Spleen (tissue), 11 donors: ENCODE measurements at regions not wholly inside any gene's neighbourhood (a gene's known extent, or its start where the extent isn't known, plus 50 kb on each side); places are given as distances from the start of the nearest gene placed in this dataset.
"Not testable (repeated sequence)": the region's sequence is repeated elsewhere in the genome, so short reads cannot be mapped to it uniquely, and the experiment has no call there.

ENCODE experiments used
- DNase-seq: peaks from one replicate; pipeline ENCODE4 v3.0.0-alpha.2; 2020
- H3K27ac ChIP-seq, 8 donors: fragments of 200-600 bp; sonication (generic) in 7 of 8; 1 replicate in 4 of 8; 2 replicates in 4 of 8; pipeline versions ENCODE4 v1.5.0 to v1.8.0; 2016 to 2021; ENCODE audit warnings: inconsistent platforms in 4 of 8, mild to moderate bottlenecking in 4 of 8, moderate library complexity in 1 of 8
- H3K27me3 ChIP-seq, 7 donors: fragments of 200-600 bp; sonication (generic) in 6 of 7; replicated peaks in 1 of 7; 1 replicate in 4 of 7; 2 replicates in 3 of 7; pipeline versions ENCODE4 v1.5.0 to v1.8.0; 2016 to 2021; ENCODE audit warnings: inconsistent platforms in 3 of 7, mild to moderate bottlenecking in 1 of 7
- H3K36me3 ChIP-seq, 6 donors: fragments of 200-600 bp; sonication (generic) in 5 of 6; 1 replicate in 4 of 6; 2 replicates in 2 of 6; pipeline versions ENCODE4 v1.5.0 to v1.8.0; 2016 to 2021; ENCODE audit warnings: inconsistent platforms in 2 of 6
- H3K4me1 ChIP-seq, 6 donors: fragments of 200-600 bp; sonication (generic) in 5 of 6; 1 replicate in 3 of 6; 2 replicates in 3 of 6; pipeline versions ENCODE4 v1.5.0 to v1.8.0; 2016 to 2021; ENCODE audit warnings: inconsistent platforms in 3 of 6
- H3K4me3 ChIP-seq, 8 donors: fragments of 200-600 bp; sonication (generic) in 7 of 8; 1 replicate in 4 of 8; 2 replicates in 4 of 8; pipeline versions ENCODE4 v1.5.0 to v1.8.0; 2016 to 2021; ENCODE audit warnings: inconsistent platforms in 4 of 8, mild to moderate bottlenecking in 4 of 8, moderate library complexity in 2 of 8
- H3K9me3 ChIP-seq, 8 donors: fragments of 200-600 bp; sonication (generic) in 7 of 8; 1 replicate in 4 of 8; 2 replicates in 4 of 8; pipeline versions ENCODE4 v1.5.0 to v1.8.0; 2016 to 2021; ENCODE audit warnings: inconsistent platforms in 4 of 8
- POLR2A ChIP-seq, 3 donors: fragments of 450-650 bp; IDR thresholded peaks; one replicate each; pipeline ENCODE4 v1.5.1; 2017; ENCODE audit warnings: antibody characterized with exemption in 3 of 3, mild to moderate bottlenecking in 1 of 3
- POLR2AphosphoS5 ChIP-seq, 3 donors: sonication (generic); formaldehyde crosslinking; IDR thresholded peaks; one replicate each; pipeline ENCODE4 v1.5.1; 2017; ENCODE audit warnings: antibody characterized with exemption in 3 of 3
- WGBS, 5 donors: extraction: QIAGEN DNeasy Blood & Tissue Kit in 3 of 5; methylation state at CpG; one replicate each; pipeline versions ENCODE4 v1.1.5 to v1.1.7; 2013 to 2018; 5-methylcytosine and 5-hydroxymethylcytosine counted together
- intact Hi-C: fragments of 100-400 bp; cut with DNase I; formaldehyde crosslinking; loops from one replicate; pipeline ENCODE4 v1.15.0; 2023; ENCODE audit warnings: low total_unique reads
- TF ChIP-seq, protein P1 (sequence below), 11 experiments: fragments of 200-600 bp in 7 of 11; fragments of 450-650 bp in 4 of 11; sonication (generic) in 4 of 11; IDR thresholded peaks in 8 of 11; conservative IDR thresholded peaks in 3 of 11; 1 replicate in 7 of 11; 2 replicates in 4 of 11; pipeline versions ENCODE4 v1.4.0 to v1.8.0; 2016 to 2021; ENCODE audit warnings: antibody characterized with exemption in 11 of 11, inconsistent platforms in 4 of 11, mild to moderate bottlenecking in 1 of 11
- donor health status: healthy with polysubstance abuse.
- donor health status: DM: no; HTN: no; CAD: no; lungs with moderate emphysema.
- donor health status: DM: no; HTN: no; CAD: no.
- donor health status: Bipolar disorder and iron deficiency.
- donor health status: healthy.
- donor health status: DM: no; HTN: no; CAD: no.
- donor health status: DM: yes; HTN: yes; CAD: no.

DNA sequence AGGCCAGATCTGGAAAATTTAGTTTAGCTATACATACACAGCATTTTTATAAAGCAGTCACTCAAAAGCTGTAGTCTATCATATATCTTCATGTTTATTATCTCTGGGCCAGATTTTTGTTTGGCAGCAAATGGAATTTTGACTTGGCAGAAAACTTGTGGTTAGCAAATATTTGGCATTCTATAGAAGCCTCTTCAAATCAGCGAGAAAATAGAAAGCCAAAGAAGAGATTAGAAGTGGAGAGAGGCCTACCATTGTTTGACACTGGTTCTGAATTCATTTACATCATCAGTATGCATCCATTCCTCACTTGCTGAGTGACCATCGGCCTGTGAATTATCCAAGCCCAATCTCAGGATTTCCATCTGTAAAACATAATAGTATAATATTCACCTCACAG, 1077.6 kb downstream of the GALC start:
- H3K36me3 ChIP-seq = no peaks in the 10 kb centered on the region
- intact Hi-C loops = no loop called here
- no peak overlapping the region for H3K27ac ChIP-seq
- 58 to 79% (median 73%) methylated on average over 2 of the region's 2 CpGs for WGBS, 5 donors
- no peaks in the 10 kb centered on the region for H3K9me3 ChIP-seq
- DNase-seq = no peak
- no peaks in the 10 kb centered on the region for H3K4me1 ChIP-seq
- H3K27me3 ChIP-seq = no peaks in the 10 kb centered on the region
- H3K4me3 ChIP-seq = no peak overlapping the region
- TF ChIP-seq POLR2A (IDR thresholded peaks at IDR 0.05) (no peak), POLR2AphosphoS5 (IDR thresholded peaks at IDR 0.05) (no peak)
- TF ChIP-seq, protein P1, sequence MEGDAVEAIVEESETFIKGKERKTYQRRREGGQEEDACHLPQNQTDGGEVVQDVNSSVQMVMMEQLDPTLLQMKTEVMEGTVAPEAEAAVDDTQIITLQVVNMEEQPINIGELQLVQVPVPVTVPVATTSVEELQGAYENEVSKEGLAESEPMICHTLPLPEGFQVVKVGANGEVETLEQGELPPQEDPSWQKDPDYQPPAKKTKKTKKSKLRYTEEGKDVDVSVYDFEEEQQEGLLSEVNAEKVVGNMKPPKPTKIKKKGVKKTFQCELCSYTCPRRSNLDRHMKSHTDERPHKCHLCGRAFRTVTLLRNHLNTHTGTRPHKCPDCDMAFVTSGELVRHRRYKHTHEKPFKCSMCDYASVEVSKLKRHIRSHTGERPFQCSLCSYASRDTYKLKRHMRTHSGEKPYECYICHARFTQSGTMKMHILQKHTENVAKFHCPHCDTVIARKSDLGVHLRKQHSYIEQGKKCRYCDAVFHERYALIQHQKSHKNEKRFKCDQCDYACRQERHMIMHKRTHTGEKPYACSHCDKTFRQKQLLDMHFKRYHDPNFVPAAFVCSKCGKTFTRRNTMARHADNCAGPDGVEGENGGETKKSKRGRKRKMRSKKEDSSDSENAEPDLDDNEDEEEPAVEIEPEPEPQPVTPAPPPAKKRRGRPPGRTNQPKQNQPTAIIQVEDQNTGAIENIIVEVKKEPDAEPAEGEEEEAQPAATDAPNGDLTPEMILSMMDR (IDR thresholded peaks at IDR 0.05 in 8 of 11, conservative IDR thresholded peaks at IDR 0.05 in 3 of 11) = no peak

DNA sequence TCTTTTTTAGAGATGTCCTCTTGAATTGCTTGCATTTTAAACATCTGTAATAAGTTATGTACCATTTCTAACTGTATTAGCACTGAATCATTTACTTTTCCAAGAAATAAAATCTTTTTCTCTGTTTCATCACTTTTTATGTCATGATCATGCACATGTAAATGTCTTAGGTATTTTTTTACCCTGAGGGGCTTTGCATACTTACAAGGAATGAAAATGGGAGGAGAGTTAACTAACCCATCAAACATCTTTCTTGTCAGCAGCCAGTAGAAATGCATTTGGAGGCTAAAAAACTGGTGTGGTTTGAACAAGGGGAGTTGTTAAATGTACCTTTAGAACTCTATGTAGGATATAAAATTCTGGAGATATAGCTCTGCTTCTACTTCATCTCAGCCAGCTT, 1080.3 kb downstream of the GALC start:
- TF ChIP-seq POLR2AphosphoS5 (IDR thresholded peaks at IDR 0.05) (no peak), POLR2A (IDR thresholded peaks at IDR 0.05) (no peak)
- TF ChIP-seq, protein P1 (IDR thresholded peaks at IDR 0.05 in 8 of 11, conservative IDR thresholded peaks at IDR 0.05 in 3 of 11) = no peak
- no peaks in the 10 kb centered on the region for H3K27me3 ChIP-seq
- intact Hi-C loops = no loop called here
- DNase-seq = no peak
- no peaks in the 10 kb centered on the region for H3K36me3 ChIP-seq
- no peak overlapping the region for H3K4me3 ChIP-seq
- H3K27ac ChIP-seq = no peak overlapping the region
- H3K9me3 ChIP-seq = no peaks in the 10 kb centered on the region
- no peaks in the 10 kb centered on the region for H3K4me1 ChIP-seq

- no peak for TF ChIP-seq POLR2AphosphoS5 (IDR thresholded peaks at IDR 0.05)
- TF ChIP-seq POLR2A (IDR thresholded peaks at IDR 0.05) = no peak
- TF ChIP-seq, protein P1 (IDR thresholded peaks at IDR 0.05 in 8 of 11, conservative IDR thresholded peaks at IDR 0.05 in 3 of 11) = no peak
- intact Hi-C loops = no loop called here
- DNase-seq = no peak
Observed at GRCh38 chr14:86911486-86911885, 1081.5 kb downstream of the GALC start.

DNA sequence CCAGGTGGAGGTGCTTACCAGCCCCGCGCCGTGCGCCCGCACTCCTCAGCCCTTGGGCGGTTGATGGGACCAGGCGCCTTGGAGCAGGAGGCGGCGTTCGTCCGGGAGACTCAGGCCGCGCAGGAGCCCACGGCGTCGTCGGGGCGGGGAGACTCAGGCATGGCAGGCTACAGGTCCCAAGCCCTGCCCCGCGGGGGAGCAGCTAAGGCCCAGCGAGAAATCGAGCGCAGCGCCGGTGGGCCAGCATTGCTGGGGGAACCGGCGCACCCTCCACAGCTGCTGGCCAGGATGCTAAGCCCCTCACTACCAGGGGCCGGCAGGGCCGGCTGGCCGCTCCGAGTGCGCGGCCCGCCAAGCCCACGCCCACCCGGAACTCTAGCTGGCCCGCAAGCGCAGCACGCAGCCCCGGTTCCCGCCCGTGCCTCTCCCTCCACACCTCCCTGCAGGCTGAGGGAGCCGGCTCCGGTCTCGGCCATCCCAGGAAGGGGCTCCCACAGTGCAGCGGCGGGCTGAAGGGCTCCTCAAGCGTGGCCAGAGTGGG, 1087.5 kb downstream of the GALC start:
- intact Hi-C loops = loop anchor here (10.0 kb wide), 1 partner anchor 709 kb away; no protein-coding TSS in a partner anchor
- not testable (repeated sequence) for H3K4me1 ChIP-seq, H3K27me3 ChIP-seq, H3K27ac ChIP-seq, DNase-seq, H3K36me3 ChIP-seq, H3K9me3 ChIP-seq, H3K4me3 ChIP-seq
- WGBS, 5 donors = 93 to 97% (median 94%) methylated on average over 23 to 48 of the region's 48 CpGs

More at GRCh38 chr14:86911486-86911885, 1081.5 kb downstream of the GALC start:
- 76 to 88% (median 86%) methylated on average over 6 of the region's 6 CpGs for WGBS, 5 donors
- Histone ChIP-seq H3K27ac (no peak overlapping the region), H3K4me3 (no peak overlapping the region), H3K9me3 (no peaks in the 10 kb centered on the region), H3K4me1 (no peaks in the 10 kb centered on the region), H3K27me3 (no peaks in the 10 kb centered on the region), H3K36me3 (no peaks in the 10 kb centered on the region)
